Kidney epithelial cell (primary cell): ENCODE measurements at regions not wholly inside any gene's neighbourhood (a gene's known extent, or its start where the extent isn't known, plus 50 kb on each side); places are given as distances from the start of the nearest gene placed in this dataset.

ENCODE experiments used
- DNase-seq: peaks from one replicate; pipeline ENCODE4 v3.0.0-alpha.2; 2010; ENCODE audit warnings: low read depth
- H3K27me3 ChIP-seq: 2 replicates; pipeline ENCODE4 v1.6.0; 2011; ENCODE audit warnings: low read length; ENCODE audit not compliant: control insufficient read depth, insufficient read depth
- H3K36me3 ChIP-seq: 2 replicates; pipeline ENCODE4 v1.5.1; 2011; ENCODE audit warnings: low read length; ENCODE audit not compliant: control insufficient read depth, insufficient read depth
- H3K4me3 ChIP-seq: 2 replicates; pipeline ENCODE4 v1.5.1; 2011; ENCODE audit warnings: low read depth, mild to moderate bottlenecking, control low read depth, low read length
- TF ChIP-seq, protein P1 (sequence below): IDR thresholded peaks from 2 replicates; pipeline ENCODE4 v1.5.1; 2011; ENCODE audit warnings: mild to moderate bottlenecking, moderate library complexity, low read length, control low read depth, inconsistent platforms; ENCODE audit not compliant: insufficient read depth, poor library complexity, severe bottlenecking

DNA sequence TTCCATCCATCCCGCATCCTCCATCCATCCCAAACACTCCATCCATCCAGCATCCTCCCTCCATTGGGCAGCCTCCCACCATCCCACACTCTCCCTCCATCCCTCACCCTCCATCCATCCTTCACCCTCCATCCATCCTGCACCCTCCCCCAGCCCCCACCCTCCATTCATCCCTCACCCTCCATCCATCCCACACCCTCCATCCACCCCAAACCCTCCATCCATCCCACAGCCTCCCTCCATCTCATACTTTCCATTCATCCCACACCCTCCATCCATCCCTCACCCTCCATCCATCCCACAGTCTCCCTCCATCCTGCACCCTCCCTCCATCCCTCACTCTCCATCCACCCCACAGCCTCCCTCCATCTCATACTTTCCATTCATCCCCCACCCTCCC is 60.4 kb downstream of the FOXI2 start:
- no peak overlapping the region for H3K4me3 ChIP-seq

DNA sequence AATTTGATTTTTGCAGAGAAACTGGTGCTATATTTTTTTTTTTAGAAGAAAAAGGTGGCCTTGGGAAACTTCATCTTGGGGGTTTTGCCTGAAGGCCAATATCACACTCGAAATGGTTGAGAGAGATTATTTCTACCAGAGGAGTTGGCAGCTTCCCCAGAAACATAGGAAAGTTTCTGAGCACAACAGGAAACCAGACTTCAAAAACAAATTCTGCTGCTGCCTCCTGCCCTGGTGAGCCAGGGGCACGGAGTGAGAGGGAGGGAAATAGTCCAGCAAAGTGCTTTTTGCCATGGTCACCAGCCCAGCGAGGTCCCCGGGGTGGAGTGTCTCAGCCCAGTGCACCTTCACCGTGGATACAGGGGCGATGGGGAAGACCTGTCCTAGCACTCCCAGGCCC is 61.1 kb downstream of the FOXI2 start:
- TF ChIP-seq, protein P1, sequence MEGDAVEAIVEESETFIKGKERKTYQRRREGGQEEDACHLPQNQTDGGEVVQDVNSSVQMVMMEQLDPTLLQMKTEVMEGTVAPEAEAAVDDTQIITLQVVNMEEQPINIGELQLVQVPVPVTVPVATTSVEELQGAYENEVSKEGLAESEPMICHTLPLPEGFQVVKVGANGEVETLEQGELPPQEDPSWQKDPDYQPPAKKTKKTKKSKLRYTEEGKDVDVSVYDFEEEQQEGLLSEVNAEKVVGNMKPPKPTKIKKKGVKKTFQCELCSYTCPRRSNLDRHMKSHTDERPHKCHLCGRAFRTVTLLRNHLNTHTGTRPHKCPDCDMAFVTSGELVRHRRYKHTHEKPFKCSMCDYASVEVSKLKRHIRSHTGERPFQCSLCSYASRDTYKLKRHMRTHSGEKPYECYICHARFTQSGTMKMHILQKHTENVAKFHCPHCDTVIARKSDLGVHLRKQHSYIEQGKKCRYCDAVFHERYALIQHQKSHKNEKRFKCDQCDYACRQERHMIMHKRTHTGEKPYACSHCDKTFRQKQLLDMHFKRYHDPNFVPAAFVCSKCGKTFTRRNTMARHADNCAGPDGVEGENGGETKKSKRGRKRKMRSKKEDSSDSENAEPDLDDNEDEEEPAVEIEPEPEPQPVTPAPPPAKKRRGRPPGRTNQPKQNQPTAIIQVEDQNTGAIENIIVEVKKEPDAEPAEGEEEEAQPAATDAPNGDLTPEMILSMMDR, result no peak
- no peak overlapping the region for H3K4me3 ChIP-seq
- no peaks in the 10 kb centered on the region for H3K36me3 ChIP-seq
- no peak for DNase-seq
- H3K27me3 ChIP-seq, result no peaks in the 10 kb centered on the region

More for the DNA sequence above, 60.4 kb downstream of the FOXI2 start:
- Histone ChIP-seq H3K27me3 (no peaks in the 10 kb centered on the region), H3K36me3 (no peaks in the 10 kb centered on the region)
- no peak for DNase-seq
- TF ChIP-seq, protein P1, result no peak

DNA sequence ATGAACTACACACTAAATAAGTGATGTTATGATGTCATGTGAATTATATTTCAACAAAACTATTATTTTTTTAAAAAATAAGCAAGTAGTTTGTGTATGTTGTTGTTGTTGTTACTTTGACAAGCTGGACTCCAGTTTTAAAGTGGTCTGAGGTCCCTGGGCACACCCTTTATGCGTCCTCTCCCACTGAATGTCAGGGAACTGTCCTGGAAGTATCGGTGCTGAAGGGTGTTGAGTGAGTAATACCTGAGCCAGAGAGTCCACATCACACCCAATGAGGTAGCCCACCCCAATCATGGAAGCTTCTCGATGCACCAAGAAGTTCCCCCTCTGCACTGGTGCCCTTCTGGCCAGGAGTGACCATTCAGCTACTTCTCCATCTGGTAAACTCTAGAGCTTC is 64.3 kb downstream of the FOXI2 start:
- TF ChIP-seq, protein P1, result no peak
- DNase-seq, result no peak
- no peaks in the 10 kb centered on the region for H3K36me3 ChIP-seq
- no peaks in the 10 kb centered on the region for H3K27me3 ChIP-seq
- H3K4me3 ChIP-seq, result no peak overlapping the region

DNA sequence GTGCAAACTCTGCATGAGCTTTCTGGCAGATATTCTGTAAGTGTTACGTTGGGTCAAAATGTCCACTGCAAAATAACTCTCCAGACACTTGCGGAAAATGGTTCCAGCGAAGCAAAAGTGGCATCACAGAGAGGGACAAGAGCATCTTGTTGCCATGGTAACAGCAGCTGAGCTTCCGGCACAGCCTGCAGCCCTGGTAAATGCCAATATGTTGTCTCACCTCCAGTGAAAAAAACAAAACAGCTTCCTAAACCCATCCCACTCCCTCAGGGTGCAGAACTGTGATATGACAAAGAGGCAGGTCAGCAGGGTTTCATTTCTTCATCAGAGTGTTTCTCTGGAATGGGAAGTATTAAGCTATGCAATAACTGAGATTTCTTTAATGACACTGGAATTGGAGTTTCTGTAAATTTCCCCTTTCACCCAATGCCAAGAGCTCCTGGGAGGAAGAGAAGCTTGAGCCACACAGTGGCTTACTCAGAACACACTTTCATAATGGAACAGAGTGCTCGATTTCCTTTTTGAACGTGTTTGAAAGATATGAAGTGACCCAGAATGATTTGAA is 65.6 kb downstream of the FOXI2 start:
- DNase-seq, result no peak

DNA sequence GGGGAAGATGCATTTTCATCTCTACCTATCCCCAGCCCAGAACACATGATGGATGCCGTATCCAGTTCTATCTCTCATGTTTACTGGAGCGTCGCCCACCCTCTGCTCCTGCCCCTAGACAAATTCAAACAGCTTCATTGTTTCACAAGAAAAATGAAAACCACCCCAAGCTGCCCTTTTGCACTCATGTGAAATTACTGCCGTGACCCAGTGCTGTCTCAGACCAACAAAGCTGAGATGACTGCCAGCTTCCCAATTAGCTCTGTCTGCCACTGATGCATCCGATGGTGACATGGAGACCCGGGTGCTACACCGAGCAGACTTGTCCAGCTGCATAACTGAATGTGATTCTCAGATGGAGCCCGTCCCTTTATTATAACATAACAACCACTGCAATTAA is 67.7 kb downstream of the FOXI2 start:
- H3K27me3 ChIP-seq, result no peaks in the 10 kb centered on the region
- TF ChIP-seq, protein P1, result no peak
- no peak overlapping the region for H3K4me3 ChIP-seq
- H3K36me3 ChIP-seq, result no peaks in the 10 kb centered on the region
- no peak for DNase-seq

More for the DNA sequence above, 65.6 kb downstream of the FOXI2 start:
- Histone ChIP-seq H3K27me3 (no peaks in the 10 kb centered on the region), H3K36me3 (no peaks in the 10 kb centered on the region), H3K4me3 (no peak overlapping the region)
- TF ChIP-seq, protein P1, result no peak

DNA sequence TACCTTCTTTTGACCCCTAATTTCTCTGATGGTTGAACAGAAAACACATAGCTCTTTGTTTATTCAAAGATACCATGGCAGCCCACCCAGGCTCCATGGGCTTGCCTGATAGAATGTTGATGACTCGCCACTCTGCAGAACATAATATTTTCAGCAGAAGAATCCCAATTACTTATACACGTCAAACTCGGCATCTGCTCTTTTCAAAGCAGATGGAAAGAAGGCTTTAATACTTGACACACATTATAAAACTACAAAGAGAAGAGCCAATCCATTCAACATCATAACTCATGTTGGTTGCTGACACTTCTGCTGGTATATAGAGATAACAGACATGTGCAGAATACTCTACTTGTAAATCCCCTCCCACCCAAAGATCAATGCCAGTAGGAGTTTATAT is 69.0 kb downstream of the FOXI2 start:
- TF ChIP-seq, protein P1, result no peak
- Histone ChIP-seq H3K36me3 (no peaks in the 10 kb centered on the region), H3K27me3 (no peaks in the 10 kb centered on the region), H3K4me3 (no peak overlapping the region)
- no peak for DNase-seq
